Medulla oblongata (tissue), 1 donor: ENCODE measurements at regions not wholly inside any gene's neighbourhood (a gene's known extent, or its start where the extent isn't known, plus 50 kb on each side); places are given as distances from the start of the nearest gene placed in this dataset.

Source experiments
- DNase-seq: peaks from one replicate; pipeline ENCODE4 v3.0.0-alpha.2; 2015; ENCODE audit errors: extremely low spot score

GRCh38 chr11:79926707-79927106, 485.9 kb upstream of the TENM4 start:
- no peak for DNase-seq

DNA sequence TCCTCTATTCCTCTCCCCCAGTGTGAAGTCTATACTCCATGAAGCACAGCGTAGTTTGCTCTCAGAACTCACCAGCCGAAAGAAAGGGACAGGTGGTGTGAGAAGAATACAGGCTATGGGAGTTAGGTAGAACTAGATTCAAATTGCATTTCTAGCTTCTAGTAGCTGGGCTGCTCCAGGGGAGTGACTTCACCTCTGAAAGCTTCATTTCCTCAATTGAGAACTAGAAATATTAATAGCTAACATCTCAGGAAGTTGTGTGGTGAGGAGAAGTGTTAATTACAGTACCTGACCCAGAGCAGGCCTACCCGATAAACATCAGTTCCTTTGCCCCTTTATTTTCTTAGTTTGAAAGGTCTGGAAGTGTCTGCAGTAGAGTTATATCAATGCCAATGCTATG, 484.7 kb upstream of the TENM4 start:
- DNase-seq: no peak

GRCh38 chr11:79922641-79923040, 481.8 kb upstream of the TENM4 start:
- no peak for DNase-seq

- no peak for DNase-seq
Measured at GRCh38 chr11:79920480-79920879, 479.6 kb upstream of the TENM4 start.

GRCh38 chr11:79919350-79919749, 478.5 kb upstream of the TENM4 start:
- no peak for DNase-seq

GRCh38 chr11:79918846-79919245, 478.0 kb upstream of the TENM4 start:
- DNase-seq: no peak

DNA sequence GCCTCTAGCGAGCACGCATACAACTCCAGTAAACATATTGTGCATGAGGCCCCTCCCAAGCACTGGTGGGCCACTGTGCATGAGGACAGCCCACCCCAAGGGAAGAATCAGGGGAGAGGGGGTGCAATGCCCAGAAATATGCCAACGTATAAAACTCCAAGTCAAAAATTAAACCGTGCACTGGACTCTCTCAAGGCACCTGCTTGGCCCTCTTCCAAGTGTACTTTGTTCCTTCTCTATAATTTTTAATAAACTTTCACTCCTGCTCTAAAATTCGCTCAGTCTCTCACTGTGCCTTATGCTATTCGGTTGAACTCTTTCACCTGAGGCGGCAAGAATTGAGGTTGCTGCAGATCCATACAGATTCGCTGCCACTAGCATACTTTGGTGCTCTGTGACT, 465.3 kb upstream of the TENM4 start:
- DNase-seq: no peak

DNA sequence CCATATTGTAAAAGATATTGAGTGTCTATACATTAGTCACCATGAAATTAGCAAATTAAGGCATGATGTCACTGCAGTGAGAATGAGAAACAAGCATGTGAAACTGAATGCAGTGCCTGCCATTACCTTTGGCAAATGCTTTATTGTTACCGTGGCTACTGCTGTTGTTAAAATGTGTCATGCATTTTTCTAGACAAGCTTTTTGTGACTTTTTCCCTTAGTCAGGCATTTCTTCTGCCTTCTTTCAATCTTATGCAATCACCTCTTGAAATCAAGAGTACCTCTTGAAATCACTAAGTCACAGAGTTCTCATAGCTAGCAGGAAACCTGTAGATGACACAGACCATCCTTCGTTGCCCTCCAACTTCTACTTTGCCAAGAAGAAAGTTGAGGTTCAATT, 461.7 kb upstream of the TENM4 start:
- DNase-seq: no peak

DNA sequence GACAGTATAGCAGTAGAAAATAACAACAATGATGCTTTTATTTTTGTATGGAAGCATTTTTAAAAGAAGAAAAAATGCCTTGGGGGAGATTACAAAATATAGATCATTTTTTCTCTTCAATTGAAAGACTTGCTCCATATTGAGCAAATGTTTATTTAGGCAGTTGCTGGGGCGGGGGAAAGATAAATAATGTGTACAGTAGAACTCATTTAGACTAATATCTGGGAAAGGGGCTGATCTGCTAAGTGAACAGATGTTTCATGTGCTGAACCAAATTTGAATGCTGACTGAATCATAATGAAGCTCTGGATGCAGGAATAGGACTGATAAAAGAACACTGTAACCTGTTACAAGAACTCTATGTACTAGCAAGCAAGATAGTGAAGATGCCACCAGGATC, 457.1 kb upstream of the TENM4 start:
- no peak for DNase-seq

- DNase-seq: no peak
Measured at GRCh38 chr11:79896258-79896657, 455.4 kb upstream of the TENM4 start.

DNA sequence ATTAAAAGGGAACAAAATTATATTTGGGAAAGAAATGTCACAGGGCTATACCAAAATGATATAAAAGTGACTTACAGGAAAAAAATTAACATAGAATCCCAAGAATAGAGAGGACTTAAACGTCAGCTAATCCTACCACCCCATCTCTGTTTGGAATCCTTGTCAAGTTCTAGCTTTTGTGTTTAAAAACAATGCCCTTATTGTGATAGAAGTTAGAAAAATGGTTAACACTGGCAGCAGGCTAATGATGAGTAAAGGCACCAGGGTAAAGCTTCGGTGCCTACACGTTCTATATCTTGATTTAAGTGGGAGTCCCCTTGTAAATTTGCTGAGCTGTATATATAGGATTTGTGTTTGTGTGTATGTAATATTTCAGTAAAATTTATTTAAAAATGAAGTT, 453.3 kb upstream of the TENM4 start:
- DNase-seq: peak; percentile 55

GRCh38 chr11:79890272-79890671, 449.4 kb upstream of the TENM4 start:
- DNase-seq: no peak

DNA sequence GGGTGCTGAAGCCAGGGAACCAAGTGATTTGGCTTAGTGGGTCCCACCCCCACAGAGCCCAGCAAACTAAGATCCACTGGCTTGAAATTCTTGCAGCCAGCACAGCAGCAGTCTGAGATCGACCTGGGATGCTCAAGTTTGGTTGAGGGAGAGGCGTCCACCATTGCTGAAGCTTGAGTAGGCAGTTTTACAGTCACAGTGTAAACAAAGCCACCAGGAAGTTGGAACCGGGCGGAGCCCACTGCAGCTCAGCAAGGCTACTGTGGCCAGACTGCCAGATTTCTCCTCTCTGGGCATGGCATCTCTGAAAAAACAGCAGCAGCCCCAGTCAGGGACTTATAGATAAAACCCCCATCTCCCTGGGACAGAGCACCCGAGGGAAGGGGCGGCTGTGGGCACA, 424.1 kb upstream of the TENM4 start:
- no peak for DNase-seq

- DNase-seq: no peak
Measured at GRCh38 chr11:79860336-79860735, 419.5 kb upstream of the TENM4 start.

DNA sequence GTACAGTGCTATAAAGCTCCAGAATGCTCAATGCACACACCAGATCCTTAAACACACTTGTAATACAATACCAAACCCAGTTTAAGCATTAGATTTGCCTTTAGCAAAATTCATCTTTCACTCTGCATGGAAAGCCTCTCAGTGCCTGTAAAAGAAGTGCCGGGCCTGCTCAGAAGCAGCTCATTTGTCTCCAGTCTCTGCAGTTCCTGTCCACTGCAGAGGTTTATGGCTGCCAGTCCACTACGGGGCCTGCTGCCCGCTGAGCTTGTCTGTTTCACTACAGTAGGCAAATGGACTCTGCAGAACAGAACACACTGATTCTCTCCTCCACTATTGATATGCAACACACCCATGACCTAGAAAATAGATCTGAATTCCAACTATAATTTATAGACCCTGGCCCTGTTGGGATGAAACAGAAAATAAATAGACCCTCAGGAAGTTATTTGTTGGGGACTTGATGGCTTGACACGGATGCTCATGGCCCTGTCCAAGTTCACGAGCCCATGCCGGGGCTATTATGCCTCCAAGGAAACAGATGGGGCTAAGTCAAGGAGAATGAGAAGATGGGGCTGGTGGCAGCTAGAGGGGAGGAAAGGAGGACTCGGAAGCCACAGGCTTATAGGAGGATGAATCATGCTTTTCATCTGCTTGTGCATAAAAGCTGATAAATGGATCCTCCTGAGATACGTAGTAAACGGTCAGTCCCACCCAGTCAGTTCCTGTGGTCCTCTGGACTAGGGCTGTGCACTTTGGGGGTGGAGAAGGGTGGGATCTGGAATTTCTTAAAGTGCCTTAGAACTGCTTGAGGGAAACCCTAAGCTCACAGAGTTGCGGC, 416.8 kb upstream of the TENM4 start:
- no peak for DNase-seq

DNA sequence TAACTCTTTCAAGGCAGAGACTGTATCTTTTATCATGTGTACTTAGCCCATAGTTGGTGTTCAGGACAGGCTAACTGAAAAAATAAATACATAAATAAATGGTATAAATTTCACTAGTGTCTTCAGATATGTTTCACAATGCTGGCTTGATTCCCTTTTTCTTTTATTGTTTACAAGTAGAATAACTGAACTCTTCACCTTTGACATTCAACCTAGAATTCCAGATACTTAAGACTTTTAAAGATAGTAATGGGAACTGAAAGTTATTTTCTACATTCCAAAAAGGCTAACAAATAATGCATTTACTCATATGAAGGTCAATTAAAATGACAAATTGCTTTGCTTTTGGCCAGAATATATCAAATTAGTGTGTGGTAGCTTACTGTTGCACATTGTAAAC, 411.3 kb upstream of the TENM4 start:
- DNase-seq: no peak

GRCh38 chr11:79845002-79845709, 404.3 kb upstream of the TENM4 start:
- DNase-seq: no peak

- DNase-seq: no peak
Measured at GRCh38 chr11:79834015-79834414, 393.2 kb upstream of the TENM4 start.

DNA sequence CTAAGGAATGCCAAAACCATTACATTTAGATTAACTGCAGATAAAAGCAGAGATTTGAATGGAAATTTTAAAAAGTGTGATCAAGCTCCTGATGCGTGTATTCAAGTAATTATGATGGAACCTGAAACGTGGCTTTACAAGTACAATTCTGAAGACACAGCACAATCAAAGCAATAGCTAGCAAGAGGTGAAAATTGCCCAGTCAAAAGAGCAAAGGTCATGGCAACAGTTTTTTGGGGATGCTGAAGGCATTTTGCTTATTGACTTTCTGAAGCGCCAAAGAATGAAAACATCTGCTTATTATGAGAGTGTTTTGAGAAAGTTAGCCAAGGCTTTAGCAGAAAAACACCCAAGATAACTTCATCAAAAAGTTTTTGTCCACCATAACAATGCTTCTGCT, 389.6 kb upstream of the TENM4 start:
- no peak for DNase-seq

DNA sequence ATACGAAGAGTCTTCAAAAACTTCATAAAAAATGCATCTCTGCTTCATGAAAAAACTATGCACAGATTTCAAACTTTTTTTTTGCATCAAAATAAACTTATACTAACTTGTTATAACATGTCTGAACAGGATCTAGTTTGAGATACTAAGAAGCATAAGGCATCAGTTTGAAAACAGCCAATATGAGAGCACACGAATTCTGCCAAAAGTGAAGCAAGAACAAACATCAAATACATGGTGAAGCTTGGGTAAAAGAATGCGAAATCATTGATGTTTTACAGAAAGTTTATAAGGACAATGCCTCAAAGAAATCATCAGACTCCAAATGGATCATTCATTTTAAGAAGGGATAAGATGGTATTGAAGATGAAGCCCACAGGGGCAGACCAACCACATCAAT, 389.1 kb upstream of the TENM4 start:
- DNase-seq: no peak

DNA sequence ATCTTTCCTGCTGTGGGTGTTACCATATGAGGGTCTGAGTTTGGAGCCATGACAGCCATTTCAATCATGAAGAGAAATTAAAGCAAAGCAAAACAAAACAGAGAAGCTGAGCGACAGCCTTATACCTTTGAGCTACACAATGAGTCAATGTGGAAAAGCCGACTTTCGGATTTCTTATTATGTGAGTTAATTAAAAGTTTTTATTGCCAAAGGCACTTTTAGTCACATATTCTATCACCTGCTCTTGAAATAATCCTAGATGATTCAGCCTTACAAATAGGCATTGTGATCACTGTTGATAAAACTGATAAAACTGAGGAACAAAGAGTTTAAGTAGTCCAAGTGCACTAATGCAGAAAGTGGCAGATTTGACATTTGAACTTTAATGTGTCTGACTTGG, 381.9 kb upstream of the TENM4 start:
- no peak for DNase-seq

- DNase-seq: no peak
Measured at GRCh38 chr11:79813551-79813950, 372.7 kb upstream of the TENM4 start.

DNA sequence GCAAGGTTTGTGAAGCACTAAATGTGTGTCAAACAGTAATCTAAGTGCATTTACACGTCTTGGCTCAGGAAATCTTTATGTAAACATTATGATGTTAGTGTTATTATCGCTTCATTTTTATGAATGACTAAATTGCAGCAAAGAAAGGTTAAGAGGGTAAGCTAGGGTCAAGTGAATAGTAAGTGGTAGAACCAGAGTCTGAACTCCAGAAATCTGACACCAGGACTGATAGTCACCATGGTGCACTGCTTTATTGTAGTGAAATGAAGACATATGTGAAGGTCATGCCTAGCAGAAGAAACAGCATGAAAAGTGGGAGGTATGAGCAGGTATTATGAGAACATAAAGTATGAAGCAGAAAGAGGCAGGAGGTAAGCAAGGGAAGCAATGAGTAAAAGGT, 368.7 kb upstream of the TENM4 start:
- DNase-seq: no peak
